Thyroid gland (tissue), 4 donors: ENCODE measurements at regions not wholly inside any gene's neighbourhood (a gene's known extent, or its start where the extent isn't known, plus 50 kb on each side); places are given as distances from the start of the nearest gene placed in this dataset.

Source experiments
- CTCF ChIP-seq, 6 experiments: fragments of 200-600 bp in 3 of 6; fragments of 450-650 bp in 3 of 6; sonication (generic) in 3 of 6; IDR thresholded peaks; one replicate each; pipeline ENCODE4 v1.5.1; 2016 to 2019; ENCODE audit warnings: antibody characterized with exemption in 6 of 6, mild to moderate bottlenecking in 2 of 6, inconsistent platforms in 1 of 6, moderate library complexity in 1 of 6
- POLR2A ChIP-seq, 2 donors: fragments of 450-650 bp; IDR thresholded peaks; one replicate each; pipeline ENCODE4 v1.6.1; 2017; ENCODE audit warnings: antibody characterized with exemption in 2 of 2, mild to moderate bottlenecking in 2 of 2, moderate library complexity in 1 of 2

DNA sequence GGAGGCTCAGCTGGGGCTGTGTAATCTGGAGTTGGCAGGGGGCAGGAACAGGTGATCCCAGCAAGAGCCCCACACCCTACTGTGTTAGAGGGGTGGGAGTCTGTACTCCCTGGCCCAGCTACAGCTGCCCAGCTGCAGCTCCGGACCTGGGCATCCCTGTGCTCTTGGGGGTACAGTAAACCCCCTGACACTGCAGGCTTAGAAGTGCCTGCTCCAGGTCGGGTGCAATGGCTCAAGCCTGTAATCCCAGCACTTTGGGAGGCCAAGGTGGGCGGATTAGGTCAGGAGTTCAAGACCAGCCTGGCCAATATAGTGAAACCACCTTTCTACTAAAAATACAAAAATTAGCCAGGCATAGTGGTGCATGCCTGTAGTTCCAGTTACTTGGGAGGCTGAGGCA, 1228.6 kb upstream of the EYS start:
- TF ChIP-seq CTCF (IDR thresholded peaks at IDR 0.05): no peak
- TF ChIP-seq POLR2A (IDR thresholded peaks at IDR 0.05): no peak
